ENCODE measurements at regions not wholly inside any gene's neighbourhood (a gene's known extent, or its start where the extent isn't known, plus 50 kb on each side); places are given as distances from the start of the nearest gene placed in this dataset.

- TF ChIP-seq, protein P1, sequence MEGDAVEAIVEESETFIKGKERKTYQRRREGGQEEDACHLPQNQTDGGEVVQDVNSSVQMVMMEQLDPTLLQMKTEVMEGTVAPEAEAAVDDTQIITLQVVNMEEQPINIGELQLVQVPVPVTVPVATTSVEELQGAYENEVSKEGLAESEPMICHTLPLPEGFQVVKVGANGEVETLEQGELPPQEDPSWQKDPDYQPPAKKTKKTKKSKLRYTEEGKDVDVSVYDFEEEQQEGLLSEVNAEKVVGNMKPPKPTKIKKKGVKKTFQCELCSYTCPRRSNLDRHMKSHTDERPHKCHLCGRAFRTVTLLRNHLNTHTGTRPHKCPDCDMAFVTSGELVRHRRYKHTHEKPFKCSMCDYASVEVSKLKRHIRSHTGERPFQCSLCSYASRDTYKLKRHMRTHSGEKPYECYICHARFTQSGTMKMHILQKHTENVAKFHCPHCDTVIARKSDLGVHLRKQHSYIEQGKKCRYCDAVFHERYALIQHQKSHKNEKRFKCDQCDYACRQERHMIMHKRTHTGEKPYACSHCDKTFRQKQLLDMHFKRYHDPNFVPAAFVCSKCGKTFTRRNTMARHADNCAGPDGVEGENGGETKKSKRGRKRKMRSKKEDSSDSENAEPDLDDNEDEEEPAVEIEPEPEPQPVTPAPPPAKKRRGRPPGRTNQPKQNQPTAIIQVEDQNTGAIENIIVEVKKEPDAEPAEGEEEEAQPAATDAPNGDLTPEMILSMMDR (IDR thresholded peaks at IDR 0.05) = no peak
- no peak for TF ChIP-seq POLR2A (IDR thresholded peaks at IDR 0.05)
Measured at GRCh38 chr11:43549624-43550023, 130.9 kb upstream of the HSD17B12 start.
